COR-L47 (cell line): ENCODE measurements at regions not wholly inside any gene's neighbourhood (a gene's known extent, or its start where the extent isn't known, plus 50 kb on each side); places are given as distances from the start of the nearest gene placed in this dataset.

ENCODE experiments used
- DNase-seq: peaks from one replicate; lab custom pipeline; 2025; lab: John Stamatoyannopoulos, UW

- no peak for DNase-seq
Measured at GRCh38 chr12:76611533-76611932, 52.0 kb upstream of the OSBPL8 start.

GRCh38 chr12:76614364-76614763, 54.8 kb upstream of the OSBPL8 start:
- DNase-seq, result no peak

GRCh38 chr12:76618031-76618430, 58.5 kb upstream of the OSBPL8 start:
- no peak for DNase-seq

GRCh38 chr12:76621582-76622024, 62.0 kb upstream of the OSBPL8 start:
- DNase-seq, result peak; percentile 62

- no peak for DNase-seq
Measured at GRCh38 chr12:76622351-76622750, 62.8 kb upstream of the OSBPL8 start.

- DNase-seq, result no peak
Measured at GRCh38 chr12:76622915-76623314, 63.3 kb upstream of the OSBPL8 start.

- DNase-seq, result peak; percentile 1
Measured at GRCh38 chr12:76623931-76624330, 64.4 kb upstream of the OSBPL8 start.

GRCh38 chr12:76627346-76628135, 68.0 kb upstream of the OSBPL8 start:
- no peak for DNase-seq

GRCh38 chr12:76628745-76629144, 69.2 kb upstream of the OSBPL8 start:
- DNase-seq, result no peak

GRCh38 chr12:76631741-76632140, 72.2 kb upstream of the OSBPL8 start:
- no peak for DNase-seq

- no peak for DNase-seq
Measured at GRCh38 chr12:76633415-76633814, 73.8 kb upstream of the OSBPL8 start.

- DNase-seq, result no peak
Measured at GRCh38 chr12:76634133-76634532, 74.6 kb upstream of the OSBPL8 start.

- no peak for DNase-seq
Measured at GRCh38 chr12:76636121-76636692, 76.6 kb upstream of the OSBPL8 start.

- DNase-seq, result no peak
Measured at GRCh38 chr12:76637807-76638206, 78.2 kb upstream of the OSBPL8 start.

- no peak for DNase-seq
Measured at GRCh38 chr12:76639646-76640045, 80.1 kb upstream of the OSBPL8 start.

GRCh38 chr12:76641073-76641472, 81.5 kb upstream of the OSBPL8 start:
- no peak for DNase-seq

- no peak for DNase-seq
Measured at GRCh38 chr12:76641961-76642360, 82.4 kb upstream of the OSBPL8 start.

GRCh38 chr12:76643438-76643837, 83.9 kb upstream of the OSBPL8 start:
- no peak for DNase-seq

GRCh38 chr12:76644950-76645349, 85.4 kb upstream of the OSBPL8 start:
- no peak for DNase-seq

GRCh38 chr12:76645934-76646333, 86.4 kb upstream of the OSBPL8 start:
- no peak for DNase-seq

- DNase-seq, result no peak
Measured at GRCh38 chr12:76646366-76646765, 86.8 kb upstream of the OSBPL8 start.

GRCh38 chr12:76649099-76649498, 89.5 kb upstream of the OSBPL8 start:
- DNase-seq, result no peak

GRCh38 chr12:76652402-76652801, 92.8 kb upstream of the OSBPL8 start:
- DNase-seq, result no peak

- DNase-seq, result no peak
Measured at GRCh38 chr12:76653342-76653741, 93.8 kb upstream of the OSBPL8 start.
